ENCODE measurements at regions not wholly inside any gene's neighbourhood (a gene's known extent, or its start where the extent isn't known, plus 50 kb on each side); places are given as distances from the start of the nearest gene placed in this dataset.

GRCh38 chr2:8259841-8260178, 422.0 kb upstream of the ID2 start:
- WGBS (ENCODE audit: missing lambda C conversion rate): 85% methylated on average over 5 of the region's 5 CpGs
- Histone ChIP-seq H3K4me2 (no peak overlapping the region), H3K4me1 (no peaks in the 10 kb centered on the region), H3K4me3 (no peak overlapping the region), H3K9me3 (no peaks in the 10 kb centered on the region), H3K27ac (no peak overlapping the region)
- ChIA-PET POLR2A (no interaction called here), CTCF (no interaction called here)
- DNase-seq (ENCODE audit: low read depth in 1 of 2, low spot score in 1 of 2): no peak
- TF ChIP-seq SREBF2 (IDR thresholded peaks at IDR 0.05) (no peak), ATOH8 (CRISPR knock-in tag; IDR thresholded peaks at IDR 0.05; ENCODE audit: low read depth) (no peak), CHD2 (IDR thresholded peaks at IDR 0.05; ENCODE audit: low read length, partially characterized antibody) (no peak), NR3C1 (IDR thresholded peaks at IDR 0.05) (no peak), KDM1A (IDR thresholded peaks at IDR 0.05; ENCODE audit: low read depth) (no peak), ZSCAN20 (CRISPR knock-in tag; IDR thresholded peaks at IDR 0.05) (no peak), CEBPB (IDR thresholded peaks at IDR 0.05) (no peak), BHLHE40 (IDR thresholded peaks at IDR 0.05; ENCODE audit: low read depth, low read length) (no peak), CHD4 (IDR thresholded peaks at IDR 0.05; ENCODE audit: borderline replicate concordance) (no peak), RNF2 (IDR thresholded peaks at IDR 0.05; ENCODE audit: borderline replicate concordance, low read depth) (no peak), EHMT2 (IDR thresholded peaks at IDR 0.05; ENCODE audit: low read depth) (no peak), PHF8 (IDR thresholded peaks at IDR 0.05; ENCODE audit: borderline replicate concordance, low read depth) (no peak)
- TF ChIP-seq, protein P1, sequence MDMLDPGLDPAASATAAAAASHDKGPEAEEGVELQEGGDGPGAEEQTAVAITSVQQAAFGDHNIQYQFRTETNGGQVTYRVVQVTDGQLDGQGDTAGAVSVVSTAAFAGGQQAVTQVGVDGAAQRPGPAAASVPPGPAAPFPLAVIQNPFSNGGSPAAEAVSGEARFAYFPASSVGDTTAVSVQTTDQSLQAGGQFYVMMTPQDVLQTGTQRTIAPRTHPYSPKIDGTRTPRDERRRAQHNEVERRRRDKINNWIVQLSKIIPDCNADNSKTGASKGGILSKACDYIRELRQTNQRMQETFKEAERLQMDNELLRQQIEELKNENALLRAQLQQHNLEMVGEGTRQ (IDR thresholded peaks at IDR 0.05): no peak
- ATAC-seq: no peak
- FAIRE-seq: no peak

- TF ChIP-seq EHF (CRISPR knock-in tag; IDR thresholded peaks at IDR 0.05): no peak
- no peak for TF ChIP-seq CHD2 (IDR thresholded peaks at IDR 0.05; ENCODE audit: low read length, partially characterized antibody)
- no peak for TF ChIP-seq RARB (CRISPR knock-in tag; IDR thresholded peaks at IDR 0.05)
- TF ChIP-seq KDM1A (IDR thresholded peaks at IDR 0.05; ENCODE audit: low read depth): no peak
- TF ChIP-seq ELK1 (IDR thresholded peaks at IDR 0.05; ENCODE audit: low read depth, low read length): no peak
- no peak for TF ChIP-seq HOXB13 (CRISPR knock-in tag; IDR thresholded peaks at IDR 0.05; ENCODE audit: low read depth)
- no peak for TF ChIP-seq SREBF2 (IDR thresholded peaks at IDR 0.05)
- no peak for TF ChIP-seq CBX8 (IDR thresholded peaks at IDR 0.05)
- TF ChIP-seq, protein P2, sequence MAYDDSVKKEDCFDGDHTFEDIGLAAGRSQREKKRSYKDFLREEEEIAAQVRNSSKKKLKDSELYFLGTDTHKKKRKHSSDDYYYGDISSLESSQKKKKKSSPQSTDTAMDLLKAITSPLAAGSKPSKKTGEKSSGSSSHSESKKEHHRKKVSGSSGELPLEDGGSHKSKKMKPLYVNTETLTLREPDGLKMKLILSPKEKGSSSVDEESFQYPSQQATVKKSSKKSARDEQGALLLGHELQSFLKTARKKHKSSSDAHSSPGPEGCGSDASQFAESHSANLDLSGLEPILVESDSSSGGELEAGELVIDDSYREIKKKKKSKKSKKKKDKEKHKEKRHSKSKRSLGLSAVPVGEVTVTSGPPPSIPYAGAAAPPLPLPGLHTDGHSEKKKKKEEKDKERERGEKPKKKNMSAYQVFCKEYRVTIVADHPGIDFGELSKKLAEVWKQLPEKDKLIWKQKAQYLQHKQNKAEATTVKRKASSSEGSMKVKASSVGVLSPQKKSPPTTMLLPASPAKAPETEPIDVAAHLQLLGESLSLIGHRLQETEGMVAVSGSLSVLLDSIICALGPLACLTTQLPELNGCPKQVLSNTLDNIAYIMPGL (CRISPR knock-in tag; IDR thresholded peaks at IDR 0.05; ENCODE audit: borderline replicate concordance): no peak
- no peak for TF ChIP-seq EP300 (IDR thresholded peaks at IDR 0.05)
- no peak for TF ChIP-seq FOSB (CRISPR knock-in tag; IDR thresholded peaks at IDR 0.05)
- TF ChIP-seq RNF2 (IDR thresholded peaks at IDR 0.05; ENCODE audit: borderline replicate concordance, low read depth): no peak
- no peak for TF ChIP-seq GATA3 (IDR thresholded peaks at IDR 0.05; ENCODE audit: borderline replicate concordance)
- TF ChIP-seq CBX2 (IDR thresholded peaks at IDR 0.05; ENCODE audit: borderline replicate concordance, low read depth): no peak
- TF ChIP-seq CEBPB (IDR thresholded peaks at IDR 0.05): no peak
- no peak for TF ChIP-seq TP53 (CRISPR knock-in tag; IDR thresholded peaks at IDR 0.05)
- no peak for TF ChIP-seq BHLHE40 (IDR thresholded peaks at IDR 0.05; ENCODE audit: low read depth, low read length)
- no peak for TF ChIP-seq REST (IDR thresholded peaks at IDR 0.05)
- TF ChIP-seq, protein P3, sequence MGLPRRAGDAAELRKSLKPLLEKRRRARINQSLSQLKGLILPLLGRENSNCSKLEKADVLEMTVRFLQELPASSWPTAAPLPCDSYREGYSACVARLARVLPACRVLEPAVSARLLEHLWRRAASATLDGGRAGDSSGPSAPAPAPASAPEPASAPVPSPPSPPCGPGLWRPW (IDR thresholded peaks at IDR 0.05): no peak
- ChIA-PET CTCF (no interaction called here), POLR2A (no interaction called here)
- ATAC-seq: no peak
- Histone ChIP-seq H3K27ac (no peak overlapping the region), H3K4me3 (no peak overlapping the region), H3K4me1 (no peaks in the 10 kb centered on the region), H3K9me3 (no peaks in the 10 kb centered on the region), H3K4me2 (no peak overlapping the region)
- FAIRE-seq: no peak
- 78% methylated on average over 11 of the region's 11 CpGs for whole genome bisulfite sequencing (ENCODE audit: missing lambda C conversion rate)
- no peak for DNase-seq (ENCODE audit: low read depth in 1 of 2, low spot score in 1 of 2)
Observed at GRCh38 chr2:8260213-8260612, 421.6 kb upstream of the ID2 start.
